ENCODE measurements at regions not wholly inside any gene's neighbourhood (a gene's known extent, or its start where the extent isn't known, plus 50 kb on each side); places are given as distances from the start of the nearest gene placed in this dataset.

- no peak for TF ChIP-seq MAFK (IDR thresholded peaks at IDR 0.05; ENCODE audit: low read depth, low read length)
- TF ChIP-seq FOS (IDR thresholded peaks at IDR 0.05; ENCODE audit: low read depth, low read length) = no peak
- no peak for TF ChIP-seq POLR2A (IDR thresholded peaks at IDR 0.05; ENCODE audit: low read depth, low read length)
Observed at GRCh38 chr18:10067670-10068659, 154.1 kb downstream of the VAPA start (continued).

GRCh38 chr18:10068766-10069567 is 155.2 kb downstream of the VAPA start:
- CTCF ChIA-PET = no interaction called here
- in situ Hi-C loops (cut with MboI; ENCODE audit: low sequenced_read_pairs) (no loop called here), dilution Hi-C loops (cut with HindIII; ENCODE audit: low sequenced_read_pairs, unreplicated experiment) (no loop called here), intact Hi-C loops (cut with micrococcal nuclease) (no loop called here)
- H4K8ac ChIP-seq (ENCODE audit: low read depth in 2 of 2, low read length in 2 of 2) = no peak overlapping the region
- no peak overlapping the region for H2BK20ac ChIP-seq (ENCODE audit: low read depth, low read length)
- no peaks in the 10 kb centered on the region; the same call in 1 of the 2 replicates for H3K27me3 ChIP-seq (ENCODE audit: control insufficient read depth, insufficient read depth, low read length)
- no peak overlapping the region for H3K4me3 ChIP-seq (ENCODE audit: insufficient read depth, low read depth, low read length)
- H2AK9ac ChIP-seq (replicated peaks; ENCODE audit: low read depth, low read length, poor library complexity) = no peak overlapping the region
- H3K9ac ChIP-seq (ENCODE audit: low read depth, low read length) = no peak overlapping the region
- no peaks in the 10 kb centered on the region for H4K20me1 ChIP-seq (ENCODE audit: insufficient read depth, low read length)
- H2BK5ac ChIP-seq (ENCODE audit: low read depth, low read length, poor library complexity, severe bottlenecking) = no peak overlapping the region
- no TSS peak for BruUV-seq (replicated peaks)
- H2AFZ ChIP-seq (replicated peaks; ENCODE audit: low read length, poor library complexity) = no peak overlapping the region
- H3K4me2 ChIP-seq (ENCODE audit: low read depth, low read length) = no peak overlapping the region
- no peak for DNase-seq
- H3K4me1 ChIP-seq (ENCODE audit: control insufficient read depth, insufficient read depth, low read length) = peaks cover 18% of the 10 kb centered on the region; the same call in 1 of the 2 replicates
- 0 out of 2 replicates have a peak overlapping the region, but pooled peaks have one; percentile 65 for H3K14ac ChIP-seq (replicated peaks; ENCODE audit: low read depth, low read length)
- no peak overlapping the region for H2BK120ac ChIP-seq (ENCODE audit: low read depth, low read length)
- H3K23ac ChIP-seq (ENCODE audit: low read depth, low read length) = no peak overlapping the region
- H2AK5ac ChIP-seq (ENCODE audit: low read depth, low read length) = no peak overlapping the region
- peaks cover 3% of the 10 kb centered on the region; the same call in 1 of the 2 replicates for H3K9me1 ChIP-seq (ENCODE audit: insufficient read depth, low read length)
- no peak overlapping the region for H3K56ac ChIP-seq (ENCODE audit: extremely low read depth, insufficient read depth, low read length)
- H3K79me1 ChIP-seq (ENCODE audit: low read depth in 1 of 2, low read length in 2 of 2) = no peaks in the 10 kb centered on the region
- ATAC-seq (ENCODE audit: low read depth) = no peak
- no peak overlapping the region; the same call in 1 of the 2 replicates for H4K5ac ChIP-seq (ENCODE audit: low read depth, low read length)
- POLR2A ChIA-PET (ENCODE audit: unreplicated experiment) = no interaction called here
- H4K91ac ChIP-seq (ENCODE audit: insufficient read depth, low read depth, low read length) = peak overlapping the region; percentile 35; the same call in 1 of the 2 replicates
- H2BK15ac ChIP-seq (ENCODE audit: low read depth, low read length) = no peak overlapping the region
- no peak overlapping the region for H3K27ac ChIP-seq (ENCODE audit: insufficient read depth, low read length)
- H3K36me3 ChIP-seq (ENCODE audit: control insufficient read depth, insufficient read depth, low read length) = no peaks in the 10 kb centered on the region
- 100% methylated on average over 4 of the region's 22 CpGs; no CpG with 5 or more reads in 1 of the 2 experiments for WGBS, 2 experiments (ENCODE audit: extremely low coverage in 2 of 2, insufficient read length in 1 of 2)
- H3K9me3 ChIP-seq (ENCODE audit: control insufficient read depth, insufficient read depth, low read length) = no peaks in the 10 kb centered on the region
- H3K18ac ChIP-seq (ENCODE audit: low read depth, low read length) = no peak overlapping the region
- no peak overlapping the region for H3K4ac ChIP-seq (ENCODE audit: low read depth, low read length)
- TF ChIP-seq BHLHE40 (IDR thresholded peaks at IDR 0.05; ENCODE audit: low read depth, low read length) = no peak
- no peak for TF ChIP-seq POLR2A (IDR thresholded peaks at IDR 0.05; ENCODE audit: low read depth, low read length)
- no peak for TF ChIP-seq USF2 (IDR thresholded peaks at IDR 0.05; ENCODE audit: low read depth, low read length)
- TF ChIP-seq MXI1 (IDR thresholded peaks at IDR 0.05; ENCODE audit: borderline replicate concordance, low read depth, low read length) = no peak
- no peak for TF ChIP-seq MAFK (IDR thresholded peaks at IDR 0.05; ENCODE audit: low read depth, low read length)
- TF ChIP-seq CHD1 (IDR thresholded peaks at IDR 0.05; ENCODE audit: low read depth, low read length) = no peak
- TF ChIP-seq RFX5 (IDR thresholded peaks at IDR 0.05; ENCODE audit: low read depth, low read length) = no peak
- no peak for TF ChIP-seq CTCF (conservative IDR thresholded peaks at IDR 0.05; ENCODE audit: low read depth, low read length)
- TF ChIP-seq CEBPB (IDR thresholded peaks at IDR 0.05; ENCODE audit: low read depth, low read length) = no peak
- no peak for TF ChIP-seq NFE2L2 (IDR thresholded peaks at IDR 0.05; ENCODE audit: low read depth, low read length)
- TF ChIP-seq FOS (IDR thresholded peaks at IDR 0.05; ENCODE audit: low read depth, low read length) = no peak

All from IMR-90 (cell line).